ENCODE measurements at regions not wholly inside any gene's neighbourhood (a gene's known extent, or its start where the extent isn't known, plus 50 kb on each side); places are given as distances from the start of the nearest gene placed in this dataset.

- no peak for DNase-seq (ENCODE audit: low read depth, low spot score)
These were observed 173.1 kb downstream of the NECTIN3 start for GRCh38 chr3:111244760-111245159.

- DNase-seq (ENCODE audit: low read depth, low spot score) = no peak
These were observed 175.5 kb downstream of the NECTIN3 start for GRCh38 chr3:111246967-111247760.

GRCh38 chr3:111248406-111248805 lies 176.8 kb downstream of the NECTIN3 start:
- no peak for DNase-seq (ENCODE audit: low read depth, low spot score)

GRCh38 chr3:111249421-111249820 lies 177.8 kb downstream of the NECTIN3 start:
- no peak for DNase-seq (ENCODE audit: low read depth, low spot score)

- DNase-seq (ENCODE audit: low read depth, low spot score) = no peak
These were observed 181.2 kb downstream of the NECTIN3 start for GRCh38 chr3:111252779-111253178.

- no peak for DNase-seq (ENCODE audit: low read depth, low spot score)
These were observed 182.1 kb downstream of the NECTIN3 start for GRCh38 chr3:111253733-111254132.

GRCh38 chr3:111260878-111261277 lies 189.3 kb downstream of the NECTIN3 start:
- no peak for DNase-seq (ENCODE audit: low read depth, low spot score)

GRCh38 chr3:111269777-111270176 lies 198.2 kb downstream of the NECTIN3 start:
- no peak for DNase-seq (ENCODE audit: low read depth, low spot score)

- no peak for DNase-seq (ENCODE audit: low read depth, low spot score)
These were observed 205.6 kb downstream of the NECTIN3 start for GRCh38 chr3:111277226-111277625.

- no peak for DNase-seq (ENCODE audit: low read depth, low spot score)
These were observed 207.3 kb downstream of the NECTIN3 start for GRCh38 chr3:111278959-111279358.

- DNase-seq (ENCODE audit: low read depth, low spot score) = no peak
These were observed 210.4 kb downstream of the NECTIN3 start for GRCh38 chr3:111282024-111282423.

- DNase-seq (ENCODE audit: low read depth, low spot score) = no peak
These were observed 211.5 kb downstream of the NECTIN3 start for GRCh38 chr3:111283165-111283564.

- no peak for DNase-seq (ENCODE audit: low read depth, low spot score)
These were observed 213.0 kb downstream of the NECTIN3 start for GRCh38 chr3:111284503-111285183.

GRCh38 chr3:111285184-111285538 lies 213.5 kb downstream of the NECTIN3 start:
- DNase-seq (ENCODE audit: low read depth, low spot score) = no peak

- no peak for DNase-seq (ENCODE audit: low read depth, low spot score)
These were observed 214.1 kb downstream of the NECTIN3 start for GRCh38 chr3:111285694-111286093.

- DNase-seq (ENCODE audit: low read depth, low spot score) = no peak
These were observed 215.1 kb downstream of the NECTIN3 start for GRCh38 chr3:111286746-111287145.

GRCh38 chr3:111292117-111292516 lies 220.5 kb downstream of the NECTIN3 start:
- DNase-seq (ENCODE audit: low read depth, low spot score) = no peak

- DNase-seq (ENCODE audit: low read depth, low spot score) = no peak
These were observed 227.6 kb downstream of the NECTIN3 start for GRCh38 chr3:111299192-111299615.

GRCh38 chr3:111301238-111301798 lies 229.7 kb downstream of the NECTIN3 start:
- DNase-seq (ENCODE audit: low read depth, low spot score) = no peak

GRCh38 chr3:111302063-111302462 lies 230.4 kb downstream of the NECTIN3 start:
- DNase-seq (ENCODE audit: low read depth, low spot score) = no peak

GRCh38 chr3:111303760-111304159 lies 232.1 kb downstream of the NECTIN3 start:
- DNase-seq (ENCODE audit: low read depth, low spot score) = no peak

- DNase-seq (ENCODE audit: low read depth, low spot score) = no peak
These were observed 234.3 kb upstream of the CD96 start for GRCh38 chr3:111307676-111308075.

- no peak for DNase-seq (ENCODE audit: low read depth, low spot score)
These were observed 230.9 kb upstream of the CD96 start for GRCh38 chr3:111311126-111311525.

Data from pulmonary artery endothelial cell (primary cell).